Keratinocyte (primary cell): ENCODE measurements at regions not wholly inside any gene's neighbourhood (a gene's known extent, or its start where the extent isn't known, plus 50 kb on each side); places are given as distances from the start of the nearest gene placed in this dataset.

Source experiments
- DNase-seq: peaks from one replicate; pipeline ENCODE4 v3.0.0-alpha.2; 2011; ENCODE audit warnings: low read depth, missing footprints, low spot score
- FAIRE-seq: peaks from 2 replicates; lab custom pipeline; 2011; peaks lifted over from hg19 to GRCh38; lab: Jason Lieb, UNC
- H2AFZ ChIP-seq: 2 replicates; pipeline ENCODE4 v1.6.0; 2012; ENCODE audit warnings: low read length, control low read depth, inconsistent platforms; ENCODE audit not compliant: control insufficient read depth
- H3K27ac ChIP-seq: 2 replicates; pipeline ENCODE4 v1.5.1; 2011; ENCODE audit warnings: low read length; ENCODE audit not compliant: control insufficient read depth, insufficient read depth
- H3K27me3 ChIP-seq: 3 replicates; pipeline ENCODE4 v1.6.0; 2011; ENCODE audit warnings: low read length; ENCODE audit not compliant: control insufficient read depth, insufficient read depth; ENCODE audit errors: extremely low read depth
- H3K36me3 ChIP-seq, 2 experiments: 2 replicates in 1 of 2; 3 replicates in 1 of 2; pipeline ENCODE4 v1.5.1; 2011; ENCODE audit warnings: low read length in 2 of 2, mild to moderate bottlenecking in 1 of 2; ENCODE audit not compliant: control insufficient read depth in 2 of 2, insufficient read depth in 2 of 2; ENCODE audit errors: extremely low read depth in 1 of 2
- H3K4me1 ChIP-seq: 3 replicates; pipeline ENCODE4 v1.5.1; 2011; ENCODE audit warnings: low read length; ENCODE audit not compliant: control insufficient read depth, insufficient read depth; ENCODE audit errors: extremely low read depth
- H3K4me2 ChIP-seq: 3 replicates; pipeline ENCODE4 v1.6.0; 2011; ENCODE audit warnings: low read depth, low read length; ENCODE audit not compliant: control insufficient read depth, insufficient read depth; ENCODE audit errors: extremely low read depth
- H3K4me3 ChIP-seq, 3 experiments: fragments of 200-600 bp in 1 of 3; sonication (generic) in 1 of 3; 2 replicates in 2 of 3; 3 replicates in 1 of 3; pipeline ENCODE4 v1.5.1; 2011 to 2016; ENCODE audit warnings: low read length in 3 of 3, mild to moderate bottlenecking in 3 of 3, control low read depth in 2 of 3, inconsistent platforms in 1 of 3, low read depth in 1 of 3, mixed read lengths in 1 of 3, mixed run types in 1 of 3, moderate library complexity in 1 of 3; ENCODE audit not compliant: control insufficient read depth in 2 of 3, insufficient read depth in 2 of 3; ENCODE audit errors: extremely low read depth in 1 of 3
- H3K79me2 ChIP-seq: 2 replicates; pipeline ENCODE4 v1.6.0; 2012; ENCODE audit warnings: low read length; ENCODE audit not compliant: control insufficient read depth, insufficient read depth
- H3K9ac ChIP-seq: 3 replicates; pipeline ENCODE4 v1.6.0; 2011; ENCODE audit warnings: low read length; ENCODE audit not compliant: control insufficient read depth, insufficient read depth; ENCODE audit errors: extremely low read depth
- H3K9me1 ChIP-seq: 3 replicates; pipeline ENCODE4 v1.6.0; 2011; ENCODE audit warnings: low read length; ENCODE audit not compliant: control insufficient read depth, insufficient read depth; ENCODE audit errors: extremely low read depth
- H3K9me3 ChIP-seq: 2 replicates; pipeline ENCODE4 v1.5.1; 2012; ENCODE audit warnings: low read depth, low read length; ENCODE audit not compliant: control insufficient read depth
- H4K20me1 ChIP-seq: 3 replicates; pipeline ENCODE4 v1.6.0; 2011; ENCODE audit warnings: low read length; ENCODE audit not compliant: control insufficient read depth, insufficient read depth; ENCODE audit errors: extremely low read depth
- EZH2 ChIP-seq: IDR thresholded peaks from one replicate; pipeline ENCODE4 v1.6.1; 2012; ENCODE audit warnings: inconsistent platforms, mild to moderate bottlenecking, low read length, moderate library complexity
- dilution Hi-C: fragments of 300-500 bp; cut with MboI; formaldehyde crosslinking; loops from one replicate; pipeline ENCODE4 v1.7.0; 2020; ENCODE audit warnings: low sequenced_read_pairs; ENCODE audit not compliant: extremely low pct_ligation_motif_present
- TF ChIP-seq, protein P1 (sequence below), 3 experiments: IDR thresholded peaks in 1 of 3; conservative IDR thresholded peaks in 1 of 3; optimal IDR thresholded peaks in 1 of 3; 2 replicates in 2 of 3; 3 replicates in 1 of 3; pipeline versions ENCODE3 to v1.5.1; 2011; ENCODE audit warnings: low read length in 3 of 3, mild to moderate bottlenecking in 3 of 3, moderate library complexity in 2 of 3, control low read depth in 1 of 3, inconsistent platforms in 1 of 3; ENCODE audit not compliant: insufficient read depth in 2 of 3; ENCODE audit errors: extremely low read depth in 1 of 3

DNA sequence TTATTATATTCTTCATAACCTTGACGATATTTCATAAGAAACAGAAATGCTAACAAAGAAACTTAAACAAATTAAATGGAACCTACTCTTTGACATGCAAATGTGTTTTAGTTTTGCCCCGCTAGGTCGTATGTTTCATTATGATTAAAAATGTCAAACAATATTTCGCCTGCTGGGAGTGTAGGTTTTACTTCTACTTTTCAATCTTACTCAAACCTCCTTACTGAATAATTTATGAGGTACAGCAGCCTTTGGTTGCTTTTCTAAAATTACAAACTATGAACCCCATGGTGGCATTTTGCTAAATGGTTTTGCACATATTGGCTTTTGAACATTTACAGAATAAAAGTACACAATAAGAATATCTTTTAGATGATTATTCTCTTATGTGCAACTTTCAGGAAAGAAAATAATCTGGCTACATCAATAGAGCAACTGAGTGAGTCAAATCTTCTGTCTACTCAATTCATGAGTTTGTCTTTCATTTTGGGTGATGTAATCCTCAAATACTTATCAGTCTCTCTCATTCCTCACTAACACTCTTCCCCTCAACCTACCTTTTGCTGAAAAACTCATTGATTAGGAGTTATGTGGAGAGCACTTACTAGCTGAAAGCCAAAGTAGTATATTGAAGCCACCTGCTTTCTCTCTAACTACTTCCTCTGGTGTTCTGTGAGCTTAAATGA lies 1226.4 kb downstream of the XPNPEP1 start:
- H2AFZ ChIP-seq: no peak overlapping the region
- H3K9me1 ChIP-seq: no peaks in the 10 kb centered on the region
- no peaks in the 10 kb centered on the region for H3K79me2 ChIP-seq
- no peak overlapping the region for H3K4me3 ChIP-seq
- FAIRE-seq: no peak
- no peak overlapping the region for H3K27ac ChIP-seq
- H3K27me3 ChIP-seq: no peaks in the 10 kb centered on the region
- H4K20me1 ChIP-seq: no peaks in the 10 kb centered on the region
- H3K36me3 ChIP-seq: no peaks in the 10 kb centered on the region
- dilution Hi-C loops: no loop called here
- TF ChIP-seq EZH2: no peak
- TF ChIP-seq, protein P1, sequence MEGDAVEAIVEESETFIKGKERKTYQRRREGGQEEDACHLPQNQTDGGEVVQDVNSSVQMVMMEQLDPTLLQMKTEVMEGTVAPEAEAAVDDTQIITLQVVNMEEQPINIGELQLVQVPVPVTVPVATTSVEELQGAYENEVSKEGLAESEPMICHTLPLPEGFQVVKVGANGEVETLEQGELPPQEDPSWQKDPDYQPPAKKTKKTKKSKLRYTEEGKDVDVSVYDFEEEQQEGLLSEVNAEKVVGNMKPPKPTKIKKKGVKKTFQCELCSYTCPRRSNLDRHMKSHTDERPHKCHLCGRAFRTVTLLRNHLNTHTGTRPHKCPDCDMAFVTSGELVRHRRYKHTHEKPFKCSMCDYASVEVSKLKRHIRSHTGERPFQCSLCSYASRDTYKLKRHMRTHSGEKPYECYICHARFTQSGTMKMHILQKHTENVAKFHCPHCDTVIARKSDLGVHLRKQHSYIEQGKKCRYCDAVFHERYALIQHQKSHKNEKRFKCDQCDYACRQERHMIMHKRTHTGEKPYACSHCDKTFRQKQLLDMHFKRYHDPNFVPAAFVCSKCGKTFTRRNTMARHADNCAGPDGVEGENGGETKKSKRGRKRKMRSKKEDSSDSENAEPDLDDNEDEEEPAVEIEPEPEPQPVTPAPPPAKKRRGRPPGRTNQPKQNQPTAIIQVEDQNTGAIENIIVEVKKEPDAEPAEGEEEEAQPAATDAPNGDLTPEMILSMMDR (optimal IDR thresholded peaks at IDR 0.05 in 1 of 3, IDR thresholded peaks at IDR 0.05 in 1 of 3, conservative IDR thresholded peaks at IDR 0.05 in 1 of 3; ENCODE audit: extremely low read depth in 1 of 3, insufficient read depth in 2 of 3, low read length in 3 of 3): no peak
- H3K9ac ChIP-seq: no peak overlapping the region
- H3K9me3 ChIP-seq: no peaks in the 10 kb centered on the region
- no peaks in the 10 kb centered on the region for H3K4me1 ChIP-seq
- no peak for DNase-seq
- H3K4me2 ChIP-seq: no peak overlapping the region

DNA sequence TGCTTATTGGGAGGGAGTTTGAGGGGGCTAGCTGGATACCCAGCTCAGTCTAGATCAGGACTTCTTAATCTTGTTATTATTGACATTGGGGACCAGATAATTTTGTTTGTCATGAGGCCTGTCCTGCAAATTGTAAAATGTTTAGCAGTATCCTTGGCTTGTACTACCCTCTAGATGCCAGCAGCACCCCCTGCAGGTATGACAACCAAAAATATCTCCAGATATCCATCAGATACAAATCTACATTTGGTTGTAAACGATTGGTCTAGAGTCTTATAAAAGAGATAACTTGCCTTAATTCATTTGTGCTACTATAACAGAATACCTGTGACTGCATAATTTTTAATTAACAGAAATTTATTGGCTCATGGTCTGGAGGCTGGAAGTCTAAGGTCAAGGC lies 1232.2 kb downstream of the XPNPEP1 start:
- no peak for TF ChIP-seq EZH2
- TF ChIP-seq, protein P1 (optimal IDR thresholded peaks at IDR 0.05 in 1 of 3, IDR thresholded peaks at IDR 0.05 in 1 of 3, conservative IDR thresholded peaks at IDR 0.05 in 1 of 3; ENCODE audit: extremely low read depth in 1 of 3, insufficient read depth in 2 of 3, low read length in 3 of 3): no peak
- no peaks in the 10 kb centered on the region for H3K36me3 ChIP-seq
- H3K9ac ChIP-seq: no peak overlapping the region
- dilution Hi-C loops: no loop called here
- no peak overlapping the region for H3K27ac ChIP-seq
- no peak overlapping the region for H3K4me3 ChIP-seq
- DNase-seq (no peak), FAIRE-seq (no peak)
- no peaks in the 10 kb centered on the region for H3K9me1 ChIP-seq
- H3K4me1 ChIP-seq: no peaks in the 10 kb centered on the region
- H3K4me2 ChIP-seq: no peak overlapping the region
- H3K79me2 ChIP-seq: no peaks in the 10 kb centered on the region
- no peak overlapping the region for H2AFZ ChIP-seq
- H3K9me3 ChIP-seq: no peaks in the 10 kb centered on the region
- no peaks in the 10 kb centered on the region for H3K27me3 ChIP-seq
- H4K20me1 ChIP-seq: no peaks in the 10 kb centered on the region
